Osteoblast (primary cell): ENCODE measurements at regions not wholly inside any gene's neighbourhood (a gene's known extent, or its start where the extent isn't known, plus 50 kb on each side); places are given as distances from the start of the nearest gene placed in this dataset.

Source experiments
- DNase-seq: peaks from one replicate; pipeline ENCODE4 v3.0.0; 2011; ENCODE audit warnings: low spot score, mixed read lengths; ENCODE audit not compliant: insufficient read length; ENCODE audit errors: missing footprints
- H2AFZ ChIP-seq: 2 replicates; pipeline ENCODE4 v1.6.0; 2011; ENCODE audit warnings: mild to moderate bottlenecking, low read length
- H3K27ac ChIP-seq: 2 replicates; pipeline ENCODE4 v1.5.1; 2011; ENCODE audit warnings: mild to moderate bottlenecking, low read depth, low read length, moderate library complexity
- H3K27me3 ChIP-seq: 2 replicates; pipeline ENCODE4 v1.6.0; 2012; ENCODE audit warnings: mild to moderate bottlenecking, control low read depth, inconsistent platforms, low read length, moderate library complexity; ENCODE audit not compliant: insufficient read depth
- H3K36me3 ChIP-seq: 2 replicates; pipeline ENCODE4 v1.5.1; 2011; ENCODE audit warnings: mild to moderate bottlenecking, low read length, control low read depth, moderate library complexity; ENCODE audit not compliant: insufficient read depth
- H3K4me1 ChIP-seq: 2 replicates; pipeline ENCODE4 v1.5.1; 2011; ENCODE audit warnings: mild to moderate bottlenecking, low read length, control low read depth, moderate library complexity; ENCODE audit not compliant: insufficient read depth
- H3K4me2 ChIP-seq: 2 replicates; pipeline ENCODE4 v1.6.0; 2011; ENCODE audit warnings: mild to moderate bottlenecking, low read length; ENCODE audit not compliant: insufficient read depth
- H3K4me3 ChIP-seq: fragments of 200-600 bp; sonication (generic); 3 replicates; pipeline ENCODE4 v1.5.1; 2012; ENCODE audit warnings: mild to moderate bottlenecking, low read length, inconsistent platforms; ENCODE audit not compliant: insufficient read depth
- H3K79me2 ChIP-seq: 2 replicates; pipeline ENCODE4 v1.6.0; 2012; ENCODE audit warnings: mild to moderate bottlenecking, low read length, control low read depth, inconsistent platforms; ENCODE audit not compliant: insufficient read depth
- H3K9me3 ChIP-seq: 2 replicates; pipeline ENCODE4 v1.5.1; 2011; ENCODE audit warnings: low read depth, low read length, control low read depth
- H4K20me1 ChIP-seq: 2 replicates; pipeline ENCODE4 v1.6.0; 2012; ENCODE audit warnings: mild to moderate bottlenecking, low read length, control low read depth; ENCODE audit not compliant: insufficient read depth
- TF ChIP-seq, protein P1 (sequence below): IDR thresholded peaks from 2 replicates; pipeline ENCODE4 v1.5.1; 2011; ENCODE audit warnings: mild to moderate bottlenecking, low read depth, low read length, moderate library complexity; ENCODE audit errors: extremely low read depth

DNA sequence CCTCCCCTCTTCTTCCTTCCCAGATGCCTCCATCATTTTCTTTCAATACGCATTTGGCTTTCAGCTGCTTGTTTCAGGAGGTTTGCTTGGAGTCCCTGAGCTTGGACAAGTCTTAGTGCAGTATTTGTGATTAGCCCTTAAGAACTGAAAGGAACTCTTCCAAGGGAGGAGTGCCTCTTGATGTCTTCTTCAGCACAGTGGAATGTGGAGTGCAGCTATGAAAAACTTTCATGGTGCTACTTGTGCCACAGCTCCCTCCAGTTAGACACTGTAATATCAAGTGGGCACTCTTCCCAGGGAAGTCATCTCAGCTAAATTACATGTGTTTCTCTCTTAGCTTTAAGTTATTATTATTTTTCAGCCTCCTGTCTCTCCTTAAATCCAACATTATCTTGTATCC, 173.1 kb downstream of the NECTIN3 start:
- no peaks in the 10 kb centered on the region for H3K36me3 ChIP-seq
- no peak for DNase-seq
- peaks cover 10% of the 10 kb centered on the region for H3K4me1 ChIP-seq
- no peak overlapping the region for H3K4me3 ChIP-seq
- H3K79me2 ChIP-seq = no peaks in the 10 kb centered on the region
- H3K27me3 ChIP-seq = no peaks in the 10 kb centered on the region
- no peak overlapping the region for H3K4me2 ChIP-seq
- TF ChIP-seq, protein P1, sequence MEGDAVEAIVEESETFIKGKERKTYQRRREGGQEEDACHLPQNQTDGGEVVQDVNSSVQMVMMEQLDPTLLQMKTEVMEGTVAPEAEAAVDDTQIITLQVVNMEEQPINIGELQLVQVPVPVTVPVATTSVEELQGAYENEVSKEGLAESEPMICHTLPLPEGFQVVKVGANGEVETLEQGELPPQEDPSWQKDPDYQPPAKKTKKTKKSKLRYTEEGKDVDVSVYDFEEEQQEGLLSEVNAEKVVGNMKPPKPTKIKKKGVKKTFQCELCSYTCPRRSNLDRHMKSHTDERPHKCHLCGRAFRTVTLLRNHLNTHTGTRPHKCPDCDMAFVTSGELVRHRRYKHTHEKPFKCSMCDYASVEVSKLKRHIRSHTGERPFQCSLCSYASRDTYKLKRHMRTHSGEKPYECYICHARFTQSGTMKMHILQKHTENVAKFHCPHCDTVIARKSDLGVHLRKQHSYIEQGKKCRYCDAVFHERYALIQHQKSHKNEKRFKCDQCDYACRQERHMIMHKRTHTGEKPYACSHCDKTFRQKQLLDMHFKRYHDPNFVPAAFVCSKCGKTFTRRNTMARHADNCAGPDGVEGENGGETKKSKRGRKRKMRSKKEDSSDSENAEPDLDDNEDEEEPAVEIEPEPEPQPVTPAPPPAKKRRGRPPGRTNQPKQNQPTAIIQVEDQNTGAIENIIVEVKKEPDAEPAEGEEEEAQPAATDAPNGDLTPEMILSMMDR = no peak
- no peaks in the 10 kb centered on the region for H3K9me3 ChIP-seq
- no peaks in the 10 kb centered on the region for H4K20me1 ChIP-seq
- peak overlapping the region; percentile 36 for H2AFZ ChIP-seq
- no peak overlapping the region for H3K27ac ChIP-seq

DNA sequence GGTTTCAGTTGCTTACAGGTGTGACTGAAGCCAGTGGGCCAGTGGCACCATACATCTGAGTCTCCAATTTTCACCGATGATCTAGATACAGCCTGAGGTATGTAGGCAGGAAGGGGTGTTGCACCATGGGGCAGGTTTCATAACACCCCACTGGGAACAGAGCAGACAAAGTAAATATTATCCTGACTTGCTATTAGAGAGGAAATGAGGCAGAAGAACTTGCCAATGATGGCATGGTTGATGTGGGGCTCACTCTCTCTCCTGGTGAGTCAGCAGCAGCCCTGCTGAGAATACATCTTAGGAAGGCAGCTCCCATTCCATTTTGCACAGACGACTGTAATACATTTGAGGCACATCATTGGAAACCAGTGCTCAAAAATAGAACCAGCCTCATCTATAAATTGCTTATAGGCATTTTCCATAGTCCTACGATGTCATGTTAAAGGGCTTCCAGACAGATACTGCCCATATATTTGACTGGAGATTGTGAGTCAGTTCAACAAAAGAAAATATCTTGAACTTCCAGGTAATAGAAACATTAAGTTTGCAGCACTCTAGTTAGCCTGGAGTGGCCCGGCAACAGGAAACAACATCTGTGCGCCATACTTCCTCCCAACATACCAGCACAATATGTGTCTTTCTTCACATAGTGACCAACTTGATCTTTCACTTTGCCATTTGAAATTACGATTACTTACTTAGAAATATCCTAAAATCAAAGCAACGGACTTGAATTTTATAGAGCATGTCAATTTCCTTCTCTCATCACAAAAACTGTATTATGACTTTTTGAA, 175.5 kb downstream of the NECTIN3 start:
- H2AFZ ChIP-seq = peak overlapping the region; percentile 70
- H3K36me3 ChIP-seq = no peaks in the 10 kb centered on the region
- peak overlapping the region; percentile 5 for H3K27ac ChIP-seq
- no peaks in the 10 kb centered on the region for H3K27me3 ChIP-seq
- peaks cover 10% of the 10 kb centered on the region for H3K4me1 ChIP-seq
- no peak overlapping the region for H3K4me3 ChIP-seq
- peak; percentile 83 for DNase-seq
- peak overlapping the region; percentile 13 for H3K4me2 ChIP-seq
- H3K9me3 ChIP-seq = no peaks in the 10 kb centered on the region
- no peaks in the 10 kb centered on the region for H4K20me1 ChIP-seq
- H3K79me2 ChIP-seq = no peaks in the 10 kb centered on the region
- TF ChIP-seq, protein P1 = no peak

DNA sequence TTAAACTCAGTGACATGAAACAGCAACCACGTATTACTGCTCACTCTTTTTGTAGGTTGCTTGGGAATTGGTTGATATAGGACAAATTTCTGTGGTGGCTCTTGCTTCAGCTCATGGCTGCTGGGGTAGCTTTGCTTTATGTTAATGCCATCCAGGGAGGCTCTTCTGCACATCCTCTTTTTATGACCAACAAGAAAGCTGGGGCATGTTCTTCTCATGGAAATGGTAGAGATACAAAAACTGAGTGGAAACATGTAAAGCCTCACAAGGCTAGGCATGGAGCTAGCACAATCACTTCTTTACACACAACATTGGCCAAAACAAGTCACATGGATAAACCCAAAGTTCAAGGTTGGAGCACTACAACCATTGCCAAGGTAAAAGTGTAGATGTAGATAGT, 176.8 kb downstream of the NECTIN3 start:
- Histone ChIP-seq H2AFZ (no peak overlapping the region), H4K20me1 (no peaks in the 10 kb centered on the region), H3K4me1 (peaks cover 10% of the 10 kb centered on the region), H3K79me2 (no peaks in the 10 kb centered on the region), H3K4me3 (no peak overlapping the region), H3K36me3 (no peaks in the 10 kb centered on the region), H3K9me3 (no peaks in the 10 kb centered on the region), H3K4me2 (no peak overlapping the region), H3K27me3 (no peaks in the 10 kb centered on the region), H3K27ac (no peak overlapping the region)
- DNase-seq = no peak
- TF ChIP-seq, protein P1 = no peak

DNA sequence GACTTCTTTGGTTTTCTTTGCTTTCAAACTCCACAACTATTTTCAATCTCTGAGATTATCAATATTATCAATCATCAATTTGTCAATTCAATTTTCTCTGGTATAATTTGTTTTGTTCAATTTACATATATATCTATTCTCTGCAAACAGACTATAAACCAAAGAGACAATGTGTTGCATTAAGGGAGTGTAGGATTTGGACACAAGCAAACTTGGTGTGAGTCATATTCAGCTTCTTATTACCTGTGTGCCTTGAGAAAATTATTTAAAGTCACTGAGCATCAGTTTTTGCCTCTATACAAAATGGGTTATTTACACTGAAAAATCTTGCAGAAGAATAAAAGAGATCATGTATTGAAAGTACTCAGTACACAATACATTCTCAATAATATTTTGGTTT, 177.8 kb downstream of the NECTIN3 start:
- Histone ChIP-seq H3K27ac (no peak overlapping the region), H3K36me3 (no peaks in the 10 kb centered on the region), H2AFZ (no peak overlapping the region), H3K4me3 (no peak overlapping the region), H3K4me1 (peaks cover 10% of the 10 kb centered on the region), H3K9me3 (no peaks in the 10 kb centered on the region), H4K20me1 (no peaks in the 10 kb centered on the region), H3K4me2 (no peak overlapping the region), H3K27me3 (no peaks in the 10 kb centered on the region), H3K79me2 (no peaks in the 10 kb centered on the region)
- TF ChIP-seq, protein P1 = no peak
- DNase-seq = no peak
